Panc1 (cell line): ENCODE measurements at regions not wholly inside any gene's neighbourhood (a gene's known extent, or its start where the extent isn't known, plus 50 kb on each side); places are given as distances from the start of the nearest gene placed in this dataset.

Experiments
- ATAC-seq: fragments of 200-7000 bp; cut with Tn5 transposase; 2 replicates; pipeline ENCODE4 v1.9.1; 2020; ENCODE audit warnings: mild to moderate bottlenecking, moderate library complexity
- BruUV-seq: library from RNA; stranded (reverse); fragments of 400-500 nt; replicated peaks from 2 replicates; lab custom pipeline; 2021; lab: Mats Ljungman, UMichigan
- CTCF ChIA-PET: fragments of 300-600 bp; sonication (Branson Sonifier 250); formaldehyde crosslinking; loops from one replicate; lab custom pipeline; 2022; ENCODE audit warnings: antibody characterized with exemption; lab: Charles Lee
- POLR2A ChIA-PET: fragments of 300-600 bp; sonication (Branson Sonifier 250); formaldehyde crosslinking; loops from one replicate; lab custom pipeline; 2022; ENCODE audit warnings: antibody characterized with exemption; lab: Charles Lee
- DNase-seq: peaks from one replicate; pipeline ENCODE4 v3.0.0-alpha.2; 2010; ENCODE audit warnings: low read depth, low spot score
- H3K27ac ChIP-seq: 2 replicates; pipeline ENCODE4 v1.5.1; 2011; ENCODE audit warnings: mild to moderate bottlenecking, low read length, inconsistent platforms
- H3K27me3 ChIP-seq: fragments of 200-500 bp; sonication (Bioruptor generic); 2 replicates; pipeline ENCODE4 v1.6.0; 2014; ENCODE audit warnings: low read length, inconsistent platforms; ENCODE audit not compliant: control insufficient read depth, insufficient read depth
- H3K36me3 ChIP-seq: fragments of 200-500 bp; sonication (Bioruptor generic); 2 replicates; pipeline ENCODE4 v1.5.1; 2014; ENCODE audit warnings: inconsistent platforms, mild to moderate bottlenecking, low read length, moderate library complexity; ENCODE audit not compliant: control insufficient read depth, insufficient read depth
- H3K4me1 ChIP-seq: 2 replicates; pipeline ENCODE4 v1.5.1; 2011; ENCODE audit warnings: inconsistent platforms, mild to moderate bottlenecking, low read length, moderate library complexity; ENCODE audit not compliant: control insufficient read depth, insufficient read depth
- H3K4me3 ChIP-seq, 2 experiments: 2 replicates each; pipeline ENCODE4 v1.5.1; 2011 to 2012; ENCODE audit warnings: low read depth in 2 of 2, low read length in 2 of 2, mild to moderate bottlenecking in 2 of 2, inconsistent platforms in 1 of 2, moderate library complexity in 1 of 2
- H3K9me3 ChIP-seq: fragments of 200-500 bp; sonication (Bioruptor generic); 2 replicates; pipeline ENCODE4 v1.5.1; 2014; ENCODE audit warnings: low read depth, mild to moderate bottlenecking, inconsistent platforms, low read length, moderate library complexity; ENCODE audit not compliant: control insufficient read depth, insufficient read depth
- POLR2AphosphoS5 ChIP-seq: IDR thresholded peaks from 2 replicates; pipeline ENCODE4 v1.6.1; 2012; ENCODE audit warnings: mild to moderate bottlenecking, low read depth, low read length, moderate library complexity
- SIN3A ChIP-seq: IDR thresholded peaks from 2 replicates; pipeline ENCODE4 v1.6.1; 2012; ENCODE audit warnings: low read depth, mild to moderate bottlenecking, low read length, moderate library complexity, borderline replicate concordance; ENCODE audit not compliant: insufficient read depth
- TCF7L2 ChIP-seq: IDR thresholded peaks from 2 replicates; pipeline ENCODE4 v1.6.1; 2011; ENCODE audit warnings: mild to moderate bottlenecking, low read depth, low read length, inconsistent platforms
- in situ Hi-C: cut with HindIII; loops from 2 replicates; pipeline ENCODE4 v1.10.0; 2016; ENCODE audit warnings: low sequenced_read_pairs, low pct_unique_long_range_greater_than_20kb
- intact Hi-C: fragments of 100-400 bp; cut with micrococcal nuclease; formaldehyde crosslinking; loops from one replicate; pipeline ENCODE4 v1.10.0; 2022; ENCODE audit not compliant: unreplicated experiment
- TF ChIP-seq, protein P1 (sequence below): fragments of 450-650 bp; IDR thresholded peaks from 2 replicates; pipeline ENCODE4 v1.5.1; 2017; ENCODE audit warnings: mild to moderate bottlenecking
- TF ChIP-seq, protein P2 (sequence below), 2 experiments: IDR thresholded peaks; 2 replicates each; pipeline ENCODE4 v1.6.1; 2011 to 2012; ENCODE audit warnings: low read depth in 2 of 2, control low read depth in 1 of 2, low read length in 1 of 2, mild to moderate bottlenecking in 1 of 2, moderate library complexity in 1 of 2; ENCODE audit not compliant: insufficient read depth in 1 of 2

DNA sequence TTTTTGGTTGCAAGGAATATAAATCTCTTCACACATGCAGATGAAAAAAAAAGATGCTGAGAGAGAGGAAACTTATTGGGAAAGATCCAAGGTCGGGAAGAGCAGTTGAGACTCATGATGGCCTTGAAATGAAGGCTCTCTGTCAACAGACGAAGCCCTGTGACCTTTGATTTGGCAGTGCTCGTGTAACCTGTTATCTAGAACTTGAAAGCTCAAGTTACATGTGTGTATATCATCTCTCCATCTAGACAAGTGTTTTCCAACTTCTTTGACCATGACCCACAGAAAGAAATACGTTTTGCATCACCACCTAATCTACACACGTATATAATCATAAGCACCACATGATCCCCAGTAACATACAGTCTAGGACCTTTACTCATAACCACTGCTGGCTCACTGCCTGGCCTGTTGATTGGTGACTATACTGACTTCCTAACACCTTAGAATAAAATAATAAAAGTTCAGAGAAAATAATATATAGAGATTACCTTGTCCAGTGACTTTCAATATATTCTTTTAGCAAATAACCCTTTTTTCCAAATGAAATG is 319.0 kb upstream of the PKDCC start:
- H3K4me3 ChIP-seq: no peak overlapping the region
- TF ChIP-seq, protein P1, sequence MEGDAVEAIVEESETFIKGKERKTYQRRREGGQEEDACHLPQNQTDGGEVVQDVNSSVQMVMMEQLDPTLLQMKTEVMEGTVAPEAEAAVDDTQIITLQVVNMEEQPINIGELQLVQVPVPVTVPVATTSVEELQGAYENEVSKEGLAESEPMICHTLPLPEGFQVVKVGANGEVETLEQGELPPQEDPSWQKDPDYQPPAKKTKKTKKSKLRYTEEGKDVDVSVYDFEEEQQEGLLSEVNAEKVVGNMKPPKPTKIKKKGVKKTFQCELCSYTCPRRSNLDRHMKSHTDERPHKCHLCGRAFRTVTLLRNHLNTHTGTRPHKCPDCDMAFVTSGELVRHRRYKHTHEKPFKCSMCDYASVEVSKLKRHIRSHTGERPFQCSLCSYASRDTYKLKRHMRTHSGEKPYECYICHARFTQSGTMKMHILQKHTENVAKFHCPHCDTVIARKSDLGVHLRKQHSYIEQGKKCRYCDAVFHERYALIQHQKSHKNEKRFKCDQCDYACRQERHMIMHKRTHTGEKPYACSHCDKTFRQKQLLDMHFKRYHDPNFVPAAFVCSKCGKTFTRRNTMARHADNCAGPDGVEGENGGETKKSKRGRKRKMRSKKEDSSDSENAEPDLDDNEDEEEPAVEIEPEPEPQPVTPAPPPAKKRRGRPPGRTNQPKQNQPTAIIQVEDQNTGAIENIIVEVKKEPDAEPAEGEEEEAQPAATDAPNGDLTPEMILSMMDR: no peak
- TF ChIP-seq TCF7L2 (no peak), POLR2AphosphoS5 (no peak), SIN3A (no peak)
- TF ChIP-seq, protein P2, sequence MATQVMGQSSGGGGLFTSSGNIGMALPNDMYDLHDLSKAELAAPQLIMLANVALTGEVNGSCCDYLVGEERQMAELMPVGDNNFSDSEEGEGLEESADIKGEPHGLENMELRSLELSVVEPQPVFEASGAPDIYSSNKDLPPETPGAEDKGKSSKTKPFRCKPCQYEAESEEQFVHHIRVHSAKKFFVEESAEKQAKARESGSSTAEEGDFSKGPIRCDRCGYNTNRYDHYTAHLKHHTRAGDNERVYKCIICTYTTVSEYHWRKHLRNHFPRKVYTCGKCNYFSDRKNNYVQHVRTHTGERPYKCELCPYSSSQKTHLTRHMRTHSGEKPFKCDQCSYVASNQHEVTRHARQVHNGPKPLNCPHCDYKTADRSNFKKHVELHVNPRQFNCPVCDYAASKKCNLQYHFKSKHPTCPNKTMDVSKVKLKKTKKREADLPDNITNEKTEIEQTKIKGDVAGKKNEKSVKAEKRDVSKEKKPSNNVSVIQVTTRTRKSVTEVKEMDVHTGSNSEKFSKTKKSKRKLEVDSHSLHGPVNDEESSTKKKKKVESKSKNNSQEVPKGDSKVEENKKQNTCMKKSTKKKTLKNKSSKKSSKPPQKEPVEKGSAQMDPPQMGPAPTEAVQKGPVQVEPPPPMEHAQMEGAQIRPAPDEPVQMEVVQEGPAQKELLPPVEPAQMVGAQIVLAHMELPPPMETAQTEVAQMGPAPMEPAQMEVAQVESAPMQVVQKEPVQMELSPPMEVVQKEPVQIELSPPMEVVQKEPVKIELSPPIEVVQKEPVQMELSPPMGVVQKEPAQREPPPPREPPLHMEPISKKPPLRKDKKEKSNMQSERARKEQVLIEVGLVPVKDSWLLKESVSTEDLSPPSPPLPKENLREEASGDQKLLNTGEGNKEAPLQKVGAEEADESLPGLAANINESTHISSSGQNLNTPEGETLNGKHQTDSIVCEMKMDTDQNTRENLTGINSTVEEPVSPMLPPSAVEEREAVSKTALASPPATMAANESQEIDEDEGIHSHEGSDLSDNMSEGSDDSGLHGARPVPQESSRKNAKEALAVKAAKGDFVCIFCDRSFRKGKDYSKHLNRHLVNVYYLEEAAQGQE (IDR thresholded peaks at IDR 0.05; ENCODE audit: insufficient read depth in 1 of 2, low read depth in 2 of 2, low read length in 1 of 2): no peak
- H3K27me3 ChIP-seq: peaks cover 6% of the 10 kb centered on the region; the same call in 1 of the 2 replicates
- H3K27ac ChIP-seq: no peak overlapping the region
- CTCF ChIA-PET: no interaction called here
- POLR2A ChIA-PET: no interaction called here
- no peak for ATAC-seq
- in situ Hi-C loops (no loop called here), intact Hi-C loops (no loop called here)
- no TSS peak for BruUV-seq
- H3K4me1 ChIP-seq: no peaks in the 10 kb centered on the region
- no peaks in the 10 kb centered on the region for H3K36me3 ChIP-seq
- no peaks in the 10 kb centered on the region for H3K9me3 ChIP-seq
- no peak for DNase-seq

DNA sequence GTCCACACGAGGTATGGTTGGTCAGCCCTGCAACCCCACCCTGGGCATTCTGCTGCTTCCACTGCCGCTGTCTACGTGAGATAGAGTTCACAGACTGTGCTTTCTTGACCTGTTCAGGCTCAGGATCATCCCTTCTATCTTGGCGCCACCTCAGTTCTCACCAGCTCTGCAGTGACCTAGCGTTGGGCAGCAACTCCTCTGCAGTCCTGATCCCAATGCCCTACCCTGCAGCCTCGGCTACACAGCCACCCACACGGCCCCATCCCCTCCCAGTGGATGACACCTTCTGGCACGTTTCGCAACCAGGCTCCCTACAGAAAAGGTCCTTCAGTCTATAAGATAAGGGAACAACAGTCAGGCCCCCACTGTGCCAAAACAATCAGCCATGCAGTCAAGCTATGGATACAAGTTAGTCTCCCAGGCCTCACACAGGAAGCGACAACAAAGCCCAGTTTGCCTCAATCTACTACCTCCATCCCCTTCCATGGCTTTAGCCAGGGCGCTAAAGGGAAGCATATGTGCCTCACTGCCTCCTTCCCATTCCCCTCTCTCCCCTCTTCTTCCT is 317.9 kb upstream of the PKDCC start:
- ChIA-PET CTCF (no interaction called here), POLR2A (no interaction called here)
- Histone ChIP-seq H3K4me1 (no peaks in the 10 kb centered on the region), H3K27me3 (peaks cover 7% of the 10 kb centered on the region; the same call in 1 of the 2 replicates), H3K4me3 (no peak overlapping the region), H3K36me3 (no peaks in the 10 kb centered on the region), H3K9me3 (no peaks in the 10 kb centered on the region), H3K27ac (no peak overlapping the region)
- DNase-seq: no peak
- in situ Hi-C loops (no loop called here), intact Hi-C loops (no loop called here)
- TF ChIP-seq, protein P1: no peak
- TF ChIP-seq SIN3A: no peak
- TF ChIP-seq, protein P2 (IDR thresholded peaks at IDR 0.05; ENCODE audit: insufficient read depth in 1 of 2, low read depth in 2 of 2, low read length in 1 of 2): no peak
- no peak for TF ChIP-seq POLR2AphosphoS5
- TF ChIP-seq TCF7L2: no peak
- no peak for ATAC-seq
- no TSS peak for BruUV-seq
